DOHH2 (cell line): ENCODE measurements at regions not wholly inside any gene's neighbourhood (a gene's known extent, or its start where the extent isn't known, plus 50 kb on each side); places are given as distances from the start of the nearest gene placed in this dataset.

Experiments
- H3F3A ChIP-seq: fragments of 200-600 bp; sonication (generic), shearing (Covaris generic); 2 replicates; pipeline ENCODE4 v1.6.0; 2016; ENCODE audit warnings: antibody characterized with exemption, mild to moderate bottlenecking; ENCODE audit not compliant: control insufficient read depth, insufficient read depth
- H3K27ac ChIP-seq: fragments of 200-600 bp; sonication (generic); 2 replicates; pipeline ENCODE4 v1.5.1; 2014; ENCODE audit warnings: low read depth, mild to moderate bottlenecking, low read length, moderate library complexity
- H3K27me3 ChIP-seq: fragments of 200-600 bp; sonication (generic); 2 replicates; pipeline ENCODE4 v1.6.1; 2014; ENCODE audit warnings: mild to moderate bottlenecking, low read length, mixed read lengths; ENCODE audit not compliant: control insufficient read depth
- H3K36me3 ChIP-seq: fragments of 200-600 bp; sonication (generic); 2 replicates; pipeline ENCODE4 v1.6.1; 2014; ENCODE audit warnings: mild to moderate bottlenecking, low read length, moderate library complexity, mixed read lengths; ENCODE audit not compliant: control insufficient read depth
- H3K4me1 ChIP-seq: fragments of 200-600 bp; sonication (generic); 2 replicates; pipeline ENCODE4 v1.6.1; 2014; ENCODE audit warnings: mild to moderate bottlenecking, low read length, mixed read lengths; ENCODE audit not compliant: control insufficient read depth
- H3K4me2 ChIP-seq: fragments of 200-600 bp; sonication (generic); 2 replicates; pipeline ENCODE4 v1.6.0; 2014; ENCODE audit warnings: mild to moderate bottlenecking, low read length, moderate library complexity
- H3K4me3 ChIP-seq: fragments of 200-600 bp; sonication (generic); 2 replicates; pipeline ENCODE4 v1.5.1; 2014; ENCODE audit warnings: mild to moderate bottlenecking, low read length, mixed read lengths
- H3K79me2 ChIP-seq: fragments of 200-600 bp; sonication (generic); 2 replicates; pipeline ENCODE4 v1.6.1; 2014; ENCODE audit warnings: mild to moderate bottlenecking, low read length, mixed read lengths; ENCODE audit not compliant: control insufficient read depth
- H3K9me2 ChIP-seq: fragments of 200-600 bp; sonication (generic); replicated peaks from 2 replicates; pipeline ENCODE4 v1.6.1; 2014; ENCODE audit warnings: mild to moderate bottlenecking, low read length, mixed read lengths; ENCODE audit not compliant: control insufficient read depth
- H3K9me3 ChIP-seq: fragments of 200-600 bp; sonication (generic); 2 replicates; pipeline ENCODE4 v1.6.1; 2014; ENCODE audit warnings: antibody characterized with exemption, low read length, mixed read lengths; ENCODE audit not compliant: control insufficient read depth, insufficient read depth
- H4K20me1 ChIP-seq: fragments of 200-600 bp; sonication (generic); 2 replicates; pipeline ENCODE4 v1.6.0; 2014; ENCODE audit warnings: low read depth, mild to moderate bottlenecking, antibody characterized with exemption, low read length, moderate library complexity; ENCODE audit not compliant: control insufficient read depth, insufficient read depth
- CTCF ChIP-seq: fragments of 200-600 bp; sonication (generic); IDR thresholded peaks from one replicate; pipeline ENCODE4 v1.5.1; 2014; ENCODE audit warnings: antibody characterized with exemption, mild to moderate bottlenecking, low read depth, low read length; ENCODE audit not compliant: poor library complexity, severe bottlenecking
- EZH2phosphoT487 ChIP-seq: fragments of 200-600 bp; sonication (generic); IDR thresholded peaks from 2 replicates; pipeline ENCODE4 v1.6.1; 2017; ENCODE audit warnings: borderline replicate concordance, mild to moderate bottlenecking, antibody characterized with exemption, low read length, moderate library complexity, mixed read lengths

- Histone ChIP-seq H3K4me3 (no peak overlapping the region), H3K4me2 (no peak overlapping the region), H3K79me2 (no peaks in the 10 kb centered on the region), H3K36me3 (no peaks in the 10 kb centered on the region), H3K27me3 (0 out of 2 replicates have a peak, but pooled peaks cover 2% of the 10 kb centered on the region), H3F3A (no peaks in the 10 kb centered on the region), H4K20me1 (no peaks in the 10 kb centered on the region), H3K27ac (no peak overlapping the region), H3K9me3 (no peaks in the 10 kb centered on the region), H3K9me2 (no peaks in the 10 kb centered on the region), H3K4me1 (no peaks in the 10 kb centered on the region)
- TF ChIP-seq EZH2phosphoT487 (no peak), CTCF (no peak)
These were observed 379.1 kb upstream of the ATP5MC3 start for GRCh38 chr2:175560521-175561169.

- H3F3A ChIP-seq: no peaks in the 10 kb centered on the region
- H3K79me2 ChIP-seq: no peaks in the 10 kb centered on the region
- no peaks in the 10 kb centered on the region for H3K9me2 ChIP-seq
- no peaks in the 10 kb centered on the region for H3K4me1 ChIP-seq
- no peak overlapping the region for H3K4me3 ChIP-seq
- H3K36me3 ChIP-seq: no peaks in the 10 kb centered on the region
- H4K20me1 ChIP-seq: no peaks in the 10 kb centered on the region
- no peak overlapping the region for H3K27ac ChIP-seq
- no peak overlapping the region for H3K4me2 ChIP-seq
- no peaks in the 10 kb centered on the region for H3K9me3 ChIP-seq
- H3K27me3 ChIP-seq: 0 out of 2 replicates have a peak, but pooled peaks cover 2% of the 10 kb centered on the region
- TF ChIP-seq CTCF: no peak
- TF ChIP-seq EZH2phosphoT487: no peak
These were observed 378.1 kb upstream of the ATP5MC3 start for GRCh38 chr2:175559613-175560012.

GRCh38 chr2:175557810-175558377 lies 376.4 kb upstream of the ATP5MC3 start:
- TF ChIP-seq CTCF: no peak

More at GRCh38 chr2:175557810-175558377, 376.4 kb upstream of the ATP5MC3 start:
- Histone ChIP-seq H3K4me3 (no peak overlapping the region), H3F3A (no peaks in the 10 kb centered on the region), H3K79me2 (no peaks in the 10 kb centered on the region), H4K20me1 (no peaks in the 10 kb centered on the region), H3K27me3 (0 out of 2 replicates have a peak, but pooled peaks cover 2% of the 10 kb centered on the region), H3K9me3 (no peaks in the 10 kb centered on the region), H3K4me2 (no peak overlapping the region), H3K36me3 (no peaks in the 10 kb centered on the region), H3K27ac (no peak overlapping the region), H3K9me2 (no peaks in the 10 kb centered on the region), H3K4me1 (no peaks in the 10 kb centered on the region)
